Spleen (tissue), 11 donors: ENCODE measurements at regions not wholly inside any gene's neighbourhood (a gene's known extent, or its start where the extent isn't known, plus 50 kb on each side); places are given as distances from the start of the nearest gene placed in this dataset.
"Not testable (repeated sequence)": the region's sequence is repeated elsewhere in the genome, so short reads cannot be mapped to it uniquely, and the experiment has no call there.

Experiments used
- DNase-seq: peaks from one replicate; pipeline ENCODE4 v3.0.0-alpha.2; 2020
- H3K27ac ChIP-seq, 8 donors: fragments of 200-600 bp; sonication (generic) in 7 of 8; 1 replicate in 4 of 8; 2 replicates in 4 of 8; pipeline versions ENCODE4 v1.5.0 to v1.8.0; 2016 to 2021; ENCODE audit warnings: inconsistent platforms in 4 of 8, mild to moderate bottlenecking in 4 of 8, moderate library complexity in 1 of 8
- H3K27me3 ChIP-seq, 7 donors: fragments of 200-600 bp; sonication (generic) in 6 of 7; replicated peaks in 1 of 7; 1 replicate in 4 of 7; 2 replicates in 3 of 7; pipeline versions ENCODE4 v1.5.0 to v1.8.0; 2016 to 2021; ENCODE audit warnings: inconsistent platforms in 3 of 7, mild to moderate bottlenecking in 1 of 7
- H3K36me3 ChIP-seq, 6 donors: fragments of 200-600 bp; sonication (generic) in 5 of 6; 1 replicate in 4 of 6; 2 replicates in 2 of 6; pipeline versions ENCODE4 v1.5.0 to v1.8.0; 2016 to 2021; ENCODE audit warnings: inconsistent platforms in 2 of 6
- H3K4me1 ChIP-seq, 6 donors: fragments of 200-600 bp; sonication (generic) in 5 of 6; 1 replicate in 3 of 6; 2 replicates in 3 of 6; pipeline versions ENCODE4 v1.5.0 to v1.8.0; 2016 to 2021; ENCODE audit warnings: inconsistent platforms in 3 of 6
- H3K4me3 ChIP-seq, 8 donors: fragments of 200-600 bp; sonication (generic) in 7 of 8; 1 replicate in 4 of 8; 2 replicates in 4 of 8; pipeline versions ENCODE4 v1.5.0 to v1.8.0; 2016 to 2021; ENCODE audit warnings: inconsistent platforms in 4 of 8, mild to moderate bottlenecking in 4 of 8, moderate library complexity in 2 of 8
- H3K9me3 ChIP-seq, 8 donors: fragments of 200-600 bp; sonication (generic) in 7 of 8; 1 replicate in 4 of 8; 2 replicates in 4 of 8; pipeline versions ENCODE4 v1.5.0 to v1.8.0; 2016 to 2021; ENCODE audit warnings: inconsistent platforms in 4 of 8
- CTCF ChIP-seq, 11 experiments: fragments of 200-600 bp in 7 of 11; fragments of 450-650 bp in 4 of 11; sonication (generic) in 4 of 11; IDR thresholded peaks in 8 of 11; conservative IDR thresholded peaks in 3 of 11; 1 replicate in 7 of 11; 2 replicates in 4 of 11; pipeline versions ENCODE4 v1.4.0 to v1.8.0; 2016 to 2021; ENCODE audit warnings: antibody characterized with exemption in 11 of 11, inconsistent platforms in 4 of 11, mild to moderate bottlenecking in 1 of 11
- POLR2A ChIP-seq, 3 donors: fragments of 450-650 bp; IDR thresholded peaks; one replicate each; pipeline ENCODE4 v1.5.1; 2017; ENCODE audit warnings: antibody characterized with exemption in 3 of 3, mild to moderate bottlenecking in 1 of 3
- POLR2AphosphoS5 ChIP-seq, 3 donors: sonication (generic); formaldehyde crosslinking; IDR thresholded peaks; one replicate each; pipeline ENCODE4 v1.5.1; 2017; ENCODE audit warnings: antibody characterized with exemption in 3 of 3
- WGBS, 5 donors: extraction: QIAGEN DNeasy Blood & Tissue Kit in 3 of 5; methylation state at CpG; one replicate each; pipeline versions ENCODE4 v1.1.5 to v1.1.7; 2013 to 2018; 5-methylcytosine and 5-hydroxymethylcytosine counted together
- intact Hi-C: fragments of 100-400 bp; cut with DNase I; formaldehyde crosslinking; loops from one replicate; pipeline ENCODE4 v1.15.0; 2023; ENCODE audit warnings: low total_unique reads
- donor health status: healthy with polysubstance abuse.
- donor health status: DM: no; HTN: no; CAD: no; lungs with moderate emphysema.
- donor health status: DM: no; HTN: no; CAD: no.
- donor health status: Bipolar disorder and iron deficiency.
- donor health status: healthy.
- donor health status: DM: no; HTN: no; CAD: no.
- donor health status: DM: yes; HTN: yes; CAD: no.

GRCh38 chr14:83894568-83894967 is 1635.4 kb upstream of the FLRT2 start:
- Histone ChIP-seq H3K27ac (no peak overlapping the region), H3K4me1 (no peaks in the 10 kb centered on the region), H3K9me3 (peaks cover 0 to 6% (median 0%) of the 10 kb centered on the region in 8 donors), H3K4me3 (no peak overlapping the region), H3K27me3 (no peaks in the 10 kb centered on the region), H3K36me3 (no peaks in the 10 kb centered on the region)
- intact Hi-C loops, result no loop called here
- DNase-seq, result no peak
- TF ChIP-seq POLR2AphosphoS5 (IDR thresholded peaks at IDR 0.05) (no peak), CTCF (IDR thresholded peaks at IDR 0.05 in 8 of 11, conservative IDR thresholded peaks at IDR 0.05 in 3 of 11) (no peak), POLR2A (IDR thresholded peaks at IDR 0.05) (no peak)

GRCh38 chr14:83898558-83898957 is 1631.4 kb upstream of the FLRT2 start:
- H3K4me3 ChIP-seq, H3K27ac ChIP-seq, intact Hi-C loops, H3K27me3 ChIP-seq, H3K36me3 ChIP-seq, H3K4me1 ChIP-seq, DNase-seq: not testable (repeated sequence)
- 59 to 85% (median 74%) methylated on average over 2 of the region's 2 CpGs for WGBS, 5 donors
- H3K9me3 ChIP-seq, result peaks cover 0 to 18% (median 6%) of the 10 kb centered on the region in 8 donors

- H3K27ac ChIP-seq, result no peak overlapping the region
- H3K4me3 ChIP-seq, result no peak overlapping the region
- intact Hi-C loops, result no loop called here
- TF ChIP-seq POLR2A (IDR thresholded peaks at IDR 0.05) (no peak), CTCF (IDR thresholded peaks at IDR 0.05 in 8 of 11, conservative IDR thresholded peaks at IDR 0.05 in 3 of 11) (no peak), POLR2AphosphoS5 (IDR thresholded peaks at IDR 0.05) (no peak)
- WGBS, 5 donors, result 82 to 93% (median 89%) methylated on average over 3 of the region's 3 CpGs
- H3K9me3 ChIP-seq, result peaks cover 0 to 22% (median 6%) of the 10 kb centered on the region in 8 donors
- H3K27me3 ChIP-seq, result no peaks in the 10 kb centered on the region
- no peaks in the 10 kb centered on the region for H3K4me1 ChIP-seq
- no peak for DNase-seq
- no peaks in the 10 kb centered on the region for H3K36me3 ChIP-seq
Measured at GRCh38 chr14:83899706-83900105, 1630.2 kb upstream of the FLRT2 start.

GRCh38 chr14:83905157-83905556 is 1624.8 kb upstream of the FLRT2 start:
- TF ChIP-seq CTCF (IDR thresholded peaks at IDR 0.05 in 8 of 11, conservative IDR thresholded peaks at IDR 0.05 in 3 of 11) (no peak), POLR2AphosphoS5 (IDR thresholded peaks at IDR 0.05) (no peak), POLR2A (IDR thresholded peaks at IDR 0.05) (no peak)
- intact Hi-C loops, result no loop called here
- Histone ChIP-seq H3K9me3 (peaks cover 0 to 22% (median 5%) of the 10 kb centered on the region in 8 donors), H3K27me3 (no peaks in the 10 kb centered on the region), H3K27ac (no peak overlapping the region), H3K36me3 (no peaks in the 10 kb centered on the region), H3K4me3 (no peak overlapping the region), H3K4me1 (no peaks in the 10 kb centered on the region)
- no peak for DNase-seq
- whole genome bisulfite sequencing, 5 donors, result 64 to 90% (median 80%) methylated on average over 1 of the region's 1 CpG

GRCh38 chr14:83908419-83908818 is 1621.5 kb upstream of the FLRT2 start:
- no peaks in the 10 kb centered on the region for H3K36me3 ChIP-seq
- H3K27me3 ChIP-seq, result no peaks in the 10 kb centered on the region
- H3K27ac ChIP-seq, result no peak overlapping the region
- intact Hi-C loops, result no loop called here
- peaks cover 0 to 13% (median 0%) of the 10 kb centered on the region in 8 donors for H3K9me3 ChIP-seq
- DNase-seq, result no peak
- TF ChIP-seq CTCF (IDR thresholded peaks at IDR 0.05 in 8 of 11, conservative IDR thresholded peaks at IDR 0.05 in 3 of 11), result no peak
- TF ChIP-seq POLR2AphosphoS5 (IDR thresholded peaks at IDR 0.05), result no peak
- no peak for TF ChIP-seq POLR2A (IDR thresholded peaks at IDR 0.05)
- WGBS, 5 donors, result 81 to 93% (median 85%) methylated on average over 3 of the region's 3 CpGs
- no peak overlapping the region for H3K4me3 ChIP-seq
- no peaks in the 10 kb centered on the region for H3K4me1 ChIP-seq
